Neuronal stem cell (in vitro differentiated cells): ENCODE measurements at regions not wholly inside any gene's neighbourhood (a gene's known extent, or its start where the extent isn't known, plus 50 kb on each side); places are given as distances from the start of the nearest gene placed in this dataset.

Experiments
- DNase-seq: peaks from one replicate; pipeline ENCODE4 v3.0.0-alpha.2; 2013; ENCODE audit warnings: low spot score
- H2AFZ ChIP-seq: one replicate; pipeline ENCODE4 v1.6.1; 2013; ENCODE audit warnings: mild to moderate bottlenecking, low read length, inconsistent platforms
- H2AK5ac ChIP-seq: 2 replicates; pipeline ENCODE4 v1.6.1; 2013; ENCODE audit warnings: low read depth, mild to moderate bottlenecking, inconsistent platforms, low read length, moderate library complexity, mixed read lengths
- H2BK120ac ChIP-seq: 2 replicates; pipeline ENCODE4 v1.6.1; 2013; ENCODE audit warnings: low read depth, mild to moderate bottlenecking, inconsistent platforms, low read length, moderate library complexity, mixed read lengths
- H2BK12ac ChIP-seq: one replicate; pipeline ENCODE4 v1.6.1; 2013; ENCODE audit warnings: low read length, inconsistent platforms
- H2BK15ac ChIP-seq: 2 replicates; pipeline ENCODE4 v1.6.1; 2013; ENCODE audit warnings: mild to moderate bottlenecking, low read length, inconsistent platforms, mixed read lengths
- H2BK5ac ChIP-seq: one replicate; pipeline ENCODE4 v1.6.1; 2013; ENCODE audit warnings: inconsistent platforms, mild to moderate bottlenecking, low read length, moderate library complexity
- H3K14ac ChIP-seq: one replicate; pipeline ENCODE4 v1.6.1; 2013; ENCODE audit warnings: low read length, inconsistent platforms
- H3K18ac ChIP-seq: 2 replicates; pipeline ENCODE4 v1.6.1; 2013; ENCODE audit warnings: low read length, inconsistent platforms
- H3K23ac ChIP-seq: 2 replicates; pipeline ENCODE4 v1.6.1; 2013; ENCODE audit warnings: low read depth, mild to moderate bottlenecking, mixed read lengths, low read length, inconsistent platforms; ENCODE audit not compliant: poor library complexity
- H3K27ac ChIP-seq: replicated peaks from 3 replicates; pipeline ENCODE4 v1.5.1; 2013; ENCODE audit warnings: low read length, inconsistent platforms
- H3K27me3 ChIP-seq, 3 experiments: 2 replicates each; pipeline ENCODE4 v1.6.1; 2013; ENCODE audit warnings: low read length in 3 of 3, mild to moderate bottlenecking in 2 of 3, inconsistent platforms in 1 of 3, low read depth in 1 of 3, mixed read lengths in 1 of 3, moderate library complexity in 1 of 3; ENCODE audit not compliant: control insufficient read depth in 3 of 3, insufficient read depth in 3 of 3
- H3K36me3 ChIP-seq, 2 donors: replicated peaks in 1 of 2; 2 replicates each; pipeline ENCODE4 v1.6.1; 2013; ENCODE audit warnings: low read length in 2 of 2; ENCODE audit not compliant: control insufficient read depth in 2 of 2, insufficient read depth in 2 of 2
- H3K4ac ChIP-seq: 2 replicates; pipeline ENCODE4 v1.6.1; 2013; ENCODE audit warnings: inconsistent platforms, mild to moderate bottlenecking, low read length, moderate library complexity
- H3K4me1 ChIP-seq, 2 donors: 1 replicate in 1 of 2; 2 replicates in 1 of 2; pipeline ENCODE4 v1.6.1; 2013; ENCODE audit warnings: low read length in 2 of 2, low read depth in 1 of 2; ENCODE audit not compliant: control insufficient read depth in 2 of 2, insufficient read depth in 1 of 2
- H3K4me2 ChIP-seq: one replicate; pipeline ENCODE4 v1.6.1; 2013; ENCODE audit warnings: mild to moderate bottlenecking, low read length, inconsistent platforms; ENCODE audit not compliant: insufficient read depth, poor library complexity, severe bottlenecking
- H3K4me3 ChIP-seq, 2 donors: 2 replicates each; pipeline ENCODE4 v1.5.1; 2013; ENCODE audit warnings: low read length in 2 of 2, mild to moderate bottlenecking in 2 of 2, inconsistent platforms in 1 of 2, moderate library complexity in 1 of 2
- H3K79me1 ChIP-seq: one replicate; pipeline ENCODE4 v1.6.1; 2013; ENCODE audit warnings: low read depth, mild to moderate bottlenecking, inconsistent platforms, low read length, moderate library complexity
- H3K9ac ChIP-seq: one replicate; pipeline ENCODE4 v1.6.1; 2013; ENCODE audit warnings: mild to moderate bottlenecking, low read depth, low read length, inconsistent platforms; ENCODE audit not compliant: poor library complexity
- H3K9me3 ChIP-seq, 2 donors: replicated peaks in 1 of 2; 2 replicates each; pipeline versions ENCODE3 to v1.6.1; 2013; ENCODE audit warnings: low read length in 2 of 2, mild to moderate bottlenecking in 2 of 2, inconsistent platforms in 1 of 2, low read depth in 1 of 2, mixed read lengths in 1 of 2, moderate library complexity in 1 of 2; ENCODE audit not compliant: control insufficient read depth in 2 of 2, insufficient read depth in 1 of 2
- H4K8ac ChIP-seq: one replicate; pipeline ENCODE4 v1.6.1; 2013; ENCODE audit warnings: low read depth, mild to moderate bottlenecking, inconsistent platforms, low read length, moderate library complexity
- H4K91ac ChIP-seq: one replicate; pipeline ENCODE4 v1.6.1; 2013; ENCODE audit warnings: low read length, low read depth, mild to moderate bottlenecking, inconsistent platforms; ENCODE audit not compliant: poor library complexity
- WGBS, 2 donors: extraction: QIAGEN DNeasy Blood & Tissue Kit; methylation state at CpG; one replicate each; pipeline ENCODE4 v1.1.7; 2013; ENCODE audit warnings: missing lambda C conversion rate in 2 of 2, mixed read lengths in 1 of 2; ENCODE audit not compliant: insufficient read length in 2 of 2, insufficient replicate concordance in 1 of 2; ENCODE audit errors: extremely low coverage in 2 of 2; 5-methylcytosine and 5-hydroxymethylcytosine counted together

DNA sequence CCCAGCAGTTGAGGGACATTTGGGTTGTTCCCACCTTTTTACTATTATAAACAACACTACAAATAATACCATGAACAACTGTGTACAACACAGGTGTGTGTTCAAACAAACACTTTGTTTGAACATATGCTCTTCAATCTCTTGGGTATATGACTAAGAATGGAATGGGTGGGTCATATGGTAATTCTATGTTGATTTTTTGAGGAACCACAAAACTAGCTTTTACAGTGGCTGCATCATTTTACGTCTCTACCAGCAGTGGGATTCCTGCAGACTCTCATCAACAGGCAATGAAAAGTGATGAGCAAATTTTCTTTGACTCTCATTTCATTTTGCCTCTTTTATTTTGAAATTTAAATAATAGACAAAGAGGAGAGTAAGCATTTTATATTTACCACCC is 116.9 kb upstream of the KLF14 start:
- Histone ChIP-seq H3K4me1 (no peaks in the 10 kb centered on the region), H2BK15ac (no peak overlapping the region), H4K8ac (no peak overlapping the region), H3K4me2 (no peak overlapping the region), H3K79me1 (no peaks in the 10 kb centered on the region), H3K23ac (no peak overlapping the region), H3K27me3 (no peaks in the 10 kb centered on the region), H2BK120ac (no peak overlapping the region), H2BK12ac (no peak overlapping the region), H3K9me3 (peaks cover 0 to 6% of the 10 kb centered on the region in 2 donors), H3K4me3 (no peak overlapping the region), H2BK5ac (no peak overlapping the region), H3K4ac (no peak overlapping the region), H2AK5ac (no peak overlapping the region), H3K36me3 (no peaks in the 10 kb centered on the region), H3K9ac (no peak overlapping the region), H3K18ac (no peak overlapping the region), H4K91ac (no peak overlapping the region), H3K14ac (no peak overlapping the region), H2AFZ (no peak overlapping the region), H3K27ac (no peak overlapping the region)
- WGBS, 2 donors = no CpG with 5 or more reads among the region's 1 CpG
- DNase-seq = no peak

- Histone ChIP-seq H3K4ac (no peak overlapping the region), H2BK5ac (no peak overlapping the region), H3K4me3 (no peak overlapping the region), H3K14ac (no peak overlapping the region), H3K27ac (no peak overlapping the region), H4K91ac (no peak overlapping the region), H3K23ac (no peak overlapping the region), H3K9me3 (peaks cover 5 to 11% of the 10 kb centered on the region in 2 donors), H3K27me3 (no peaks in the 10 kb centered on the region), H2BK120ac (no peak overlapping the region), H2AFZ (no peak overlapping the region), H3K9ac (no peak overlapping the region), H2BK15ac (no peak overlapping the region), H4K8ac (no peak overlapping the region), H3K4me2 (no peak overlapping the region), H2AK5ac (no peak overlapping the region), H3K4me1 (no peaks in the 10 kb centered on the region), H2BK12ac (no peak overlapping the region), H3K79me1 (no peaks in the 10 kb centered on the region), H3K18ac (no peak overlapping the region), H3K36me3 (no peaks in the 10 kb centered on the region)
- no peak for DNase-seq
- no CpG with 5 or more reads among the region's 7 CpGs for WGBS, 2 donors
Observed at GRCh38 chr7:130852867-130853266, 118.9 kb upstream of the KLF14 start.

DNA sequence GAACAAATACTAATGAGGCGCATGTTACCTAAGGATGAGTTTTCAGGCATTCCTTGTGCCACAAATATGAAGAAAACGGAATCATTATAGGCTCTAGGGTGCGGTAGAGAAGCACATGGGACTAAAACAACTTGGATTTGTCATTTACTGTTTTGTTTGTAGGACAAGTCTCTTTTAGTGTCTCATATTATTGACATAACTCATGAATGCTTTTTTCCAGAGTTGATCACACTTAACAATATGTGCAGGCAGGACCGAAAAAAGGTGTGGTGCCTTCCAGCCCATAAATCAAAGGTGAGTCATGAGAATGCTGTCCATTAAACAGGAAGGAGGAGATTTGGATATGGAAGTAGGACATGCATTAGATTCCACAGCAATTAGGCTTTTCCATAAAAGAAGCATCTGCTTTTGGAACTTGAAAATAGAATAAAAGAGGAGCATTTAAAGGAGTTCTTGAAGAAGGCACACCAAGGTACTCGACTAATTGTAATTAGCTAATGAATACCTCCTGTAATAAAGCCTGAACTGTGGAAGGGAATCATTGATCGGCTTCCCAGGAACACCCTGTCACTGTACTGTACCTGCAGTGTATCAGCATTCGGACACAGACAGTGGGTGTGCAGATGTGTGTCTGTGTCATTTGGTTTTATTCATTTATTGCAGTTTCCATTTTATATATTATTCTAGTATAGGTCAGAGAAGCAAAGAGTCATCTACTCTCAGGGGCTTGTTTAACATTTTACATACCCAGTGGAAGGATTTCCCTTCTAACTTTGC is 119.7 kb upstream of the KLF14 start:
- H3K18ac ChIP-seq = no peak overlapping the region
- no peaks in the 10 kb centered on the region for H3K4me1 ChIP-seq
- H3K27ac ChIP-seq = no peak overlapping the region
- no CpG with 5 or more reads among the region's 7 CpGs for WGBS, 2 donors
- H3K27me3 ChIP-seq = no peaks in the 10 kb centered on the region
- H2BK15ac ChIP-seq = no peak overlapping the region
- no peak overlapping the region for H4K8ac ChIP-seq
- H3K14ac ChIP-seq = no peak overlapping the region
- H3K4ac ChIP-seq = no peak overlapping the region
- H3K23ac ChIP-seq = no peak overlapping the region
- no peaks in the 10 kb centered on the region for H3K79me1 ChIP-seq
- H2BK120ac ChIP-seq = no peak overlapping the region
- DNase-seq = no peak
- no peak overlapping the region for H2AFZ ChIP-seq
- no peak overlapping the region for H3K4me3 ChIP-seq
- no peak overlapping the region for H3K4me2 ChIP-seq
- no peak overlapping the region for H2BK5ac ChIP-seq
- no peak overlapping the region for H3K9ac ChIP-seq
- no peaks in the 10 kb centered on the region for H3K36me3 ChIP-seq
- no peak overlapping the region for H2BK12ac ChIP-seq
- peaks cover 5 to 11% of the 10 kb centered on the region in 2 donors for H3K9me3 ChIP-seq
- no peak overlapping the region for H4K91ac ChIP-seq
- no peak overlapping the region for H2AK5ac ChIP-seq

DNA sequence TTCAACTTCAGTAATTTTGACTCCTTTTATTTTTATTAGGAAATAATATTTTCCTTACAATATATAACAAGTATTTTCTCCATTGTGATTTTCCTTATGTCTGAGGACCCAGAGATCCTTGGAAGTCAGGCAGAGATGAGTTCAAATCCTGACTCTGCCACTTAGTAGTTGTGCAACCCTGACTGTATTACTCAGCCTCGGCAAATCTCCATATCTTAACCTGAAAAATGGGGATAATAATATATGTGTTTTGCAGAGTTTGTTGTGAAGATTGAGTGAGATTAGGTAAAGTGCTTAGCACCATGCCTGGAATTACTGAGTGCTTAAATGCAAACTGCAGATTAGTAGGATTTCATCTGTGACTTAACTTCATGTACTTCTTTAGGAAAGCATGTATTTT is 120.5 kb upstream of the KLF14 start:
- no peak overlapping the region for H3K14ac ChIP-seq
- no peak overlapping the region for H3K4ac ChIP-seq
- no peak overlapping the region for H2BK12ac ChIP-seq
- no peak overlapping the region for H3K4me3 ChIP-seq
- peaks cover 5 to 11% of the 10 kb centered on the region in 2 donors for H3K9me3 ChIP-seq
- H3K9ac ChIP-seq = no peak overlapping the region
- no peak overlapping the region for H2BK5ac ChIP-seq
- H2AFZ ChIP-seq = no peak overlapping the region
- H3K18ac ChIP-seq = no peak overlapping the region
- no peak for DNase-seq
- no peak overlapping the region for H2BK120ac ChIP-seq
- no CpG with 5 or more reads among the region's 1 CpG for WGBS, 2 donors
- no peak overlapping the region for H3K4me2 ChIP-seq
- H3K23ac ChIP-seq = no peak overlapping the region
- no peak overlapping the region for H4K8ac ChIP-seq
- no peaks in the 10 kb centered on the region for H3K27me3 ChIP-seq
- H3K4me1 ChIP-seq = no peaks in the 10 kb centered on the region
- H3K79me1 ChIP-seq = no peaks in the 10 kb centered on the region
- H2BK15ac ChIP-seq = no peak overlapping the region
- no peak overlapping the region for H4K91ac ChIP-seq
- no peak overlapping the region for H2AK5ac ChIP-seq
- H3K27ac ChIP-seq = no peak overlapping the region
- no peaks in the 10 kb centered on the region for H3K36me3 ChIP-seq
